NCI-H526 (cell line): ENCODE measurements at regions not wholly inside any gene's neighbourhood (a gene's known extent, or its start where the extent isn't known, plus 50 kb on each side); places are given as distances from the start of the nearest gene placed in this dataset.
A peak's percentile ranks its signal among the peaks of the same experiment; 100 is the strongest.
"Not testable (repeated sequence)": the region's sequence is repeated elsewhere in the genome, so short reads cannot be mapped to it uniquely, and the experiment has no call there.

Experiments used
- DNase-seq, 2 experiments: peaks; one replicate each; lab custom pipeline; 2025; lab: John Stamatoyannopoulos, UW

GRCh38 chr7:118801366-118801765 is 576.9 kb downstream of the ANKRD7 start:
- no peak for DNase-seq

- DNase-seq: no peak
Measured at GRCh38 chr7:118802726-118803125, 578.2 kb downstream of the ANKRD7 start.

- no peak for DNase-seq
Measured at GRCh38 chr7:118826246-118826645, 601.7 kb downstream of the ANKRD7 start.

DNA sequence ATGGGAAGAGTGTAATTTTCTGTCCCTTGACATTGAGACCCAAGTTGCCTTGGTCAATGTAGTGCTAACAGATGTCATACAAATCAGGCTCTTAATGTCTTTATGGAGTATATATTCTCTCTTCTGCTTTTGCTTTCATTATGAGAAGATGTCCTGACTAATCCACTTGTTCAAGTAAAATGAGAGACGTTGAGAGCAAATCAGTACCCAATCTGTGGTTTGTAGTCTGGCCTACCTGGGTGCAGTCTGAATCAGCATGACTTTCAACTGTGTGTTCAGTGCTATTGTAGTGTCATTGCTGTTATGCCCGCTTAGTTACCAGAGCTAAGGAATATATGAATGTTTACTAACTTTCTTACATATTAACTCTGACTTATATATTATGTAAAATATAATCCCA is 612.4 kb downstream of the ANKRD7 start:
- DNase-seq: no peak

DNA sequence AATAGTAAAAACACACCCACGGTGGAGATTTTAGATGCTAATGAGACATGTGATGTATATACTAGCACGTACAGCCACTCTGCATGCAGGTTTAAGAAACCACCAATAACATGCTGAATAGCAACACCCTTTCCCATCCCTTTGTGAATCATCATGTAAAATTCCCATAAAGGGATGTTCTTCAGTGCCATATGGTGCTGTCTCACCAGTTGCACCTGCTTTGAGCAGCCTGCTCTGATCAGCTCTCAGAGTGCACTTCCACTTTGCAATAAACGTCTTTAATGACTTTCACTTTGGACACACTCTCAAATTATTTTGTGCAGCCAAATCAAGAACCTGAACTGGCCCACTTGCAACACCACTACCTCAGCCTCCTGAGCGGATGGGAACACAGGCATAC is 615.0 kb downstream of the ANKRD7 start:
- no peak for DNase-seq

DNA sequence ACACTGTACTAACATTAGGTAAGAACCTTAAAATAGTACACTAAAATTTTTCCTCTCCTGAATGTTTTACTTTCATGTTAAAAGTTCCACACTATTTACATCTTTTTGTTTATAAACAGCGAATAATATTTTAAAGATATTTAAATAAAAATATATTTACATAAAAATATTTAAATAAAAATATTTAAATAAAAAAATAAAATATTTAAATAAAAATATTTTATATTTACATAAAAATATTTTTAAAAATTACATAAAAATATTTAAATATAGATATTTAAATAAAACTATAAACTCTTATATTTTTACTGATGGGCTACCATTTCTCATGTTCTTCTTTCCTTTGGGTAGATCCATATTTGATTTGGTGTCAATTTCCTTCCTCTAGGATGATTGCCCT is 619.0 kb downstream of the ANKRD7 start:
- no peak for DNase-seq

DNA sequence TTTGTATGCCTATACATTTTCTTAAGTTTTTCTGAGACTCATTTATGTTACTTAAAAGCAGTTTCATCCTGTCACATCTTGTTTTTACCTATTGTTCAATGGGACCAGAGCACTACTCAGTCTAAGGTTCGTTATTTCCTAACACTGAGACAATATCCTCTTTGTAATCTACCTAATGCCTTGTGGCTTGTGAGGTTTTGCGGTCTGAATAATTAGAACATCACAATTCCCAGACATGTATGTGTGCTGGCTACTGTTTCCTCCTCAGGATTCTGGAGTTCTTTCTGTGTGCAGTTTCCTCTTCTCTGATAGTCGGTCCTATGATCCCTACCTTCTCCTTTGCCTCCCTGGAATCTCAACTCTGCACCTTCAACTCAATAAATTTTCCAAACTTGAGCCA is 620.2 kb downstream of the ANKRD7 start:
- peak; percentile 92 to 94 for DNase-seq

- no peak for DNase-seq
Measured at GRCh38 chr7:118845791-118846190, 621.3 kb downstream of the ANKRD7 start.

GRCh38 chr7:118846977-118847376 is 622.5 kb downstream of the ANKRD7 start:
- no peak for DNase-seq

- no peak for DNase-seq
Measured at GRCh38 chr7:118855290-118855689, 630.8 kb downstream of the ANKRD7 start.

GRCh38 chr7:118858651-118859149 is 634.2 kb downstream of the ANKRD7 start:
- DNase-seq: no peak

DNA sequence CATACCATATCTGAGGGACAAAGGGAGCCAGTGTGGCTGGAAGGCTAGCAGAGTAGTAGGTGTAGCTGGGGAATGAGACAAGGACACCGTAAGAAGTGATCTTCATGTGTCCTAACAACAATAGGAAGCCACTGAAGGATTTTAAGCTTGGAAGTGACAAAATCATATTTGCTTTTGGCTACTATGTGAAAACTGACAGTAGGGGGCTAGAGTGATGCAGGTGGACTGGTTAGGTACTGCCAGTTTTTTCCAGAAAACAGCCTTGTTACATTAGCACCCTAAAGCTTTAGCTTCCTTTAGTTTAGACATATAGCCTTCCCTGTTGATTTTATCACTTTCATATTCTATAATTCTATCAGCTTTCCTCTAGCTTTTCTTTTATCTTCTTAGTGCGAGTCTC is 637.1 kb downstream of the ANKRD7 start:
- no peak for DNase-seq

DNA sequence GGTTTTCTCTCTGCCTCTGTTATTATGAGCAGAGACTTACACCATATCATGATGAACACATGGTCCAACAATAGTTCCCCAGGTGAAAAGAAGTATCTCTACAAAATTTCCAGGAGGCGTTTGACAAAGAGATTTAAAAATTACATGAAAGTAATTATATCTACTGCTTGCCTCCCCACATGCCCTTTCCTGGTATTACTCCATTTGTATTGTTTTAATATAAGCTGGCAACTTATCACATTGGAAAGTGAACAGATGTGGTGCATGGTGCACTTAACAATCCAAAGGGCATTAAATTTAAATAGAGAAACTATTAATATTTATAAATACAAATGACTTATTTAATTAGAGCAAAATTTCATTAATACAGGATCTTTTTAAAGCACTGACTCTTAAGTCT is 638.2 kb downstream of the ANKRD7 start:
- DNase-seq: no peak

GRCh38 chr7:118863966-118864365 is 639.5 kb downstream of the ANKRD7 start:
- no peak for DNase-seq

DNA sequence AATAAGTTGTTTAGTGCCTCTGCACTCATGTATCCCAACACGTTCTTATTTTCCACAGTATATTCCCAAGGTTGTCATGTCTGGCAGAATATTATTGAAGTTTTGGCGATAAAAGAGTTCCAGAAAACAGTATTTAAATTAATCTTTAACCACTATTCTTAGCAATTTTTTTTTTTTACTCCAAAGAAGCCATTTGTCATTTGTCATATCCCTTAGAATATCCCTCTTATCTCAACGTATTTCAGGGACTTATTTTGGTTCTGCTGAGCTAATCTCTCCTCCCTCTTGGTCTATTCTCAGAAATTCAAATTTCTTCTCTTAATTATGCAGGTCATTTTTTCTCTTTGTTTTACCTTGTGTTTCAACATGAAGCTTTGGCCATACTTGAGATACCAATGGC is 643.4 kb downstream of the ANKRD7 start:
- DNase-seq: no peak

- not testable (repeated sequence) for DNase-seq
Measured at GRCh38 chr7:118869141-118869540, 644.6 kb downstream of the ANKRD7 start.

- peak in 1 of 2 experiments; percentile 34 for DNase-seq
Measured at GRCh38 chr7:118870187-118870586, 645.7 kb downstream of the ANKRD7 start.

DNA sequence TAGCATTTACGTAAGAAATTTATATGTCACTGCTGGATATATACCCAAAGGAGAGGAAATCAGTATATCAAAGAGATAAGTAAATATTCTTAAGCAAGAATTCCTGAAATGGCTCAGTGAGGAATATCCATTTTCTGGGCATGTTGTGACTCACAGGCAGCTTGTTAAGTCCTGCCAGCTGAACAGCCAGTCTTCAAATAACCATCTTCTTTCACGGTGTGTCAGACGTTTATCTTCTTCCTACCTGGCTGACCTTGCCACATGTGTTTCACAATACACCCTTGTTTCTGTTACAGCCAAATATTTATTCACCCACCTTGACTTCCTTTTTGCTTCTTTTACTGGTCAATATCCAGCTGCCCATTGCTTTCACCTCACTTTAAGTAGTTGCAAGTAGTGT is 648.1 kb downstream of the ANKRD7 start:
- no peak for DNase-seq

GRCh38 chr7:118877187-118877586 is 652.7 kb downstream of the ANKRD7 start:
- no peak for DNase-seq

GRCh38 chr7:118878336-118878735 is 653.8 kb downstream of the ANKRD7 start:
- no peak for DNase-seq

GRCh38 chr7:118898284-118898683 is 673.8 kb downstream of the ANKRD7 start:
- DNase-seq: no peak

- DNase-seq: no peak
Measured at GRCh38 chr7:118902600-118902999, 678.1 kb downstream of the ANKRD7 start.

DNA sequence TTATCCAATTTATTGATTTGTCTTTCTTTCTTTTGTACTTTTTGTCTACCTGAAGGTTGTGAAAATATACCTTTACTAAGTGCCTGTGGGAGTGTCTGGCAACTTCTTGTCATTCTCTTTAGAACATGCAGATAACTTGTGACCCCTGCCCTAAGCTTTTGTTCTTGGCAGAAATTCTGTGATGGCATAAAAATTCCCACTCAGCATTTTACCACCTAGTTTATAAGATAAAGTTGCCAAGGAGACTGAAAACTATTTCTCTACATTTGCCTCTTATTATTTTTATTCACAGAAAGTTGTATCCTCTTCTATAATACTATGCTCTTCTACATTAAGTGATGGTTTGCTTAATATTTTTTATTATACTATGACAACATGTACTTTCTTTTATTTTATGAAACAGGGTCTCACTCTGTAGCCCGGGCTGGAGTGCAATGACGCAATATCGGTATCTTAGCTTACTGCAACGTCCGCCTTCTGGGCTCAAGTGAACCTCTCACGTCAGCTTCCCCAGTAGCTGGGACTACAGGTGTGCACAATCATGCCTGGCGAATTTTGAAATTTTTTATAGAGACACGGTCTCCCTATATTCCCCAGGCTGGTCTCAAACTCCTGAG is 683.5 kb downstream of the ANKRD7 start:
- no peak for DNase-seq

DNA sequence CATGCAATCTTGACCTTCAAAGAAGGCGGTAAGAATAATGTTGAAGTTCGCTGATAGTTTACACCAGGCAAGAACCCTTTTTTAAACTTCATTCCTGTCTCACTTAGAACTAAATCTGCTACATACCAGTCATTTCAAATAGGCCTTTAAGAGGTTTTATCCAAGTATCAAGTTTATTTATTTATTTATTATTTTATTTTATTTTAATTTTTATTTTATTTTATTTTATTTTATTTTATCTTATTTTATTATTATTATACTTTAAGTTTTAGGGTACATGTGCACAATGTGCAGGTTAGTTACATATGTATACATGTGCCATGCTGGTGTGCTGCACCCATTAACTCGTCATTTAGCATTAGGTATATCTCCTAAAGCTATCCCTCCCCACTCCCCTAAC is 691.6 kb downstream of the ANKRD7 start:
- not testable (repeated sequence) for DNase-seq
